ENCODE measurements at regions not wholly inside any gene's neighbourhood (a gene's known extent, or its start where the extent isn't known, plus 50 kb on each side); places are given as distances from the start of the nearest gene placed in this dataset.

- no peaks in the 10 kb centered on the region for H3K79me2 ChIP-seq (ENCODE audit: control insufficient read depth, insufficient read depth, low read length)
- 90% methylated on average over 2 of the region's 5 CpGs for WGBS (ENCODE audit: insufficient coverage)
- no peaks in the 10 kb centered on the region for H4K20me1 ChIP-seq (ENCODE audit: control insufficient read depth, insufficient read depth, low read length, poor library complexity, severe bottlenecking)
- no peak overlapping the region for H3K4me2 ChIP-seq (replicated peaks; ENCODE audit: low read depth, low read length, poor library complexity, severe bottlenecking)
- Mint-ChIP-seq H3K4me3 (no peak overlapping the region), H3K9me3 (ENCODE audit: insufficient read depth) (peaks cover 4% of the 10 kb centered on the region), H3K4me1 (no peaks in the 10 kb centered on the region), H3K27ac (no peak overlapping the region), H3K27me3 (no peaks in the 10 kb centered on the region)
- no peaks in the 10 kb centered on the region for H3K27me3 ChIP-seq (replicated peaks in 1 of 4; ENCODE audit: control extremely low read depth in 1 of 4, control insufficient read depth in 3 of 4, insufficient read depth in 4 of 4, low read length in 3 of 4)
- no peak for DNase-seq
- no peaks in the 10 kb centered on the region for H3K9me3 ChIP-seq (ENCODE audit: control extremely low read depth in 1 of 3, control insufficient read depth in 2 of 3, insufficient read depth in 1 of 3, low read length in 2 of 3)
- H3K9ac ChIP-seq (ENCODE audit: low read length), result no peak overlapping the region
- H2AFZ ChIP-seq (ENCODE audit: insufficient read depth, low read depth, low read length, poor library complexity, severe bottlenecking), result no peak overlapping the region
- ChIA-PET CTCF (no interaction called here), POLR2A (no interaction called here)
- ATAC-seq (ENCODE audit: low read depth), result no peak
- intact Hi-C loops (cut with micrococcal nuclease), result no loop called here
- no peaks in the 10 kb centered on the region for H3K4me1 ChIP-seq (ENCODE audit: control insufficient read depth in 2 of 2, insufficient read depth in 2 of 2, low read length in 2 of 2)
- no peaks in the 10 kb centered on the region for H3K36me3 ChIP-seq (replicated peaks in 1 of 2; ENCODE audit: control extremely low read depth in 1 of 2, control insufficient read depth in 1 of 2, extremely low read depth in 1 of 2, insufficient read depth in 2 of 2, low read length in 1 of 2)
- no peak overlapping the region for H3K27ac ChIP-seq (ENCODE audit: low read length in 2 of 2)
- no peak overlapping the region for H3K4me3 ChIP-seq (ENCODE audit: control extremely low read depth in 1 of 5, extremely low read depth in 1 of 5, insufficient read depth in 1 of 5, low read depth in 2 of 5, low read length in 4 of 5)
- no peak for TF ChIP-seq CTCF (IDR thresholded peaks at IDR 0.05)
- TF ChIP-seq EZH2 (IDR thresholded peaks at IDR 0.05; ENCODE audit: borderline replicate concordance, insufficient read depth, low read depth, low read length, poor library complexity, severe bottlenecking), result no peak
These were observed 259.1 kb downstream of the FGFR2 start for GRCh38 chr10:121339114-121339513.

- no peak overlapping the region for H3K4me3 ChIP-seq (ENCODE audit: control extremely low read depth in 1 of 5, extremely low read depth in 1 of 5, insufficient read depth in 1 of 5, low read depth in 2 of 5, low read length in 4 of 5)
- no peaks in the 10 kb centered on the region for H3K27me3 Mint-ChIP-seq
- no peaks in the 10 kb centered on the region for H3K36me3 ChIP-seq (replicated peaks in 1 of 2; ENCODE audit: control extremely low read depth in 1 of 2, control insufficient read depth in 1 of 2, extremely low read depth in 1 of 2, insufficient read depth in 2 of 2, low read length in 1 of 2)
- H3K27ac Mint-ChIP-seq, result no peak overlapping the region
- no peaks in the 10 kb centered on the region for H3K27me3 ChIP-seq (replicated peaks in 1 of 4; ENCODE audit: control extremely low read depth in 1 of 4, control insufficient read depth in 3 of 4, insufficient read depth in 4 of 4, low read length in 3 of 4)
- no peak overlapping the region for H2AFZ ChIP-seq (ENCODE audit: insufficient read depth, low read depth, low read length, poor library complexity, severe bottlenecking)
- WGBS (ENCODE audit: insufficient coverage), result 44% methylated on average over 1 of the region's 7 CpGs
- H3K4me1 Mint-ChIP-seq, result no peaks in the 10 kb centered on the region
- ChIA-PET POLR2A (no interaction called here), CTCF (no interaction called here)
- DNase-seq, result no peak
- no peak for TF ChIP-seq EZH2 (IDR thresholded peaks at IDR 0.05; ENCODE audit: borderline replicate concordance, insufficient read depth, low read depth, low read length, poor library complexity, severe bottlenecking)
- no peak for TF ChIP-seq CTCF (IDR thresholded peaks at IDR 0.05)
- H4K20me1 ChIP-seq (ENCODE audit: control insufficient read depth, insufficient read depth, low read length, poor library complexity, severe bottlenecking), result no peaks in the 10 kb centered on the region
- no peak overlapping the region for H3K4me2 ChIP-seq (replicated peaks; ENCODE audit: low read depth, low read length, poor library complexity, severe bottlenecking)
- H3K9me3 ChIP-seq (ENCODE audit: control extremely low read depth in 1 of 3, control insufficient read depth in 2 of 3, insufficient read depth in 1 of 3, low read length in 2 of 3), result peaks cover 0 to 2% (median 0%) of the 10 kb centered on the region in 3 donors
- peaks cover 7% of the 10 kb centered on the region for H3K9me3 Mint-ChIP-seq (ENCODE audit: insufficient read depth)
- H3K79me2 ChIP-seq (ENCODE audit: control insufficient read depth, insufficient read depth, low read length), result no peaks in the 10 kb centered on the region
- H3K27ac ChIP-seq (ENCODE audit: low read length in 2 of 2), result no peak overlapping the region
- no peaks in the 10 kb centered on the region for H3K4me1 ChIP-seq (ENCODE audit: control insufficient read depth in 2 of 2, insufficient read depth in 2 of 2, low read length in 2 of 2)
- no peak for ATAC-seq (ENCODE audit: low read depth)
- H3K4me3 Mint-ChIP-seq, result no peak overlapping the region
- intact Hi-C loops (cut with micrococcal nuclease), result no loop called here
- H3K9ac ChIP-seq (ENCODE audit: low read length), result no peak overlapping the region
These were observed 257.9 kb downstream of the FGFR2 start for GRCh38 chr10:121340271-121340831.

Data from B cell (primary cell).